ENCODE measurements at regions not wholly inside any gene's neighbourhood (a gene's known extent, or its start where the extent isn't known, plus 50 kb on each side); places are given as distances from the start of the nearest gene placed in this dataset.

DNA sequence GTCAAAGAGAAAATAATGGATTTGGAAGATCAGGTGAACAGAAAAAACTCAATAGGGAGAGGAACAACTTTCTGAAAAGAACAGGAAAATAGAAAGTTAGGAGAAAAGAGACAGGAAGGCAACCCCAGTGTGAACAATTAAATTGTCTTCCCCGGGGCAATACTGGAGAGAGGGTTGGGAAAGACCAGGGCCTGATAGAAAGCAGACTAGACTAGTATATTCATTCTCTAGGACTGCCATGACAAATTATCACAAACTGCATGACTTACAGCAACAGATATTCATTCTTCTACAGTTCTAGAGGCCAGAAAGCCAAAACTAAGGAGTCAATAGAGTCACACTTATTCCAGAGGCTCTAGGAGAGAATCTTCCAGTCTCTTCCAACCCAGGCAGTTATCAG lies 482.8 kb downstream of the SOX6 start:
- TF ChIP-seq, protein P1, sequence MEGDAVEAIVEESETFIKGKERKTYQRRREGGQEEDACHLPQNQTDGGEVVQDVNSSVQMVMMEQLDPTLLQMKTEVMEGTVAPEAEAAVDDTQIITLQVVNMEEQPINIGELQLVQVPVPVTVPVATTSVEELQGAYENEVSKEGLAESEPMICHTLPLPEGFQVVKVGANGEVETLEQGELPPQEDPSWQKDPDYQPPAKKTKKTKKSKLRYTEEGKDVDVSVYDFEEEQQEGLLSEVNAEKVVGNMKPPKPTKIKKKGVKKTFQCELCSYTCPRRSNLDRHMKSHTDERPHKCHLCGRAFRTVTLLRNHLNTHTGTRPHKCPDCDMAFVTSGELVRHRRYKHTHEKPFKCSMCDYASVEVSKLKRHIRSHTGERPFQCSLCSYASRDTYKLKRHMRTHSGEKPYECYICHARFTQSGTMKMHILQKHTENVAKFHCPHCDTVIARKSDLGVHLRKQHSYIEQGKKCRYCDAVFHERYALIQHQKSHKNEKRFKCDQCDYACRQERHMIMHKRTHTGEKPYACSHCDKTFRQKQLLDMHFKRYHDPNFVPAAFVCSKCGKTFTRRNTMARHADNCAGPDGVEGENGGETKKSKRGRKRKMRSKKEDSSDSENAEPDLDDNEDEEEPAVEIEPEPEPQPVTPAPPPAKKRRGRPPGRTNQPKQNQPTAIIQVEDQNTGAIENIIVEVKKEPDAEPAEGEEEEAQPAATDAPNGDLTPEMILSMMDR (IDR thresholded peaks at IDR 0.05 in 8 of 11, conservative IDR thresholded peaks at IDR 0.05 in 3 of 11) = no peak
- TF ChIP-seq POLR2AphosphoS5 (IDR thresholded peaks at IDR 0.05) = no peak
- no peak for TF ChIP-seq POLR2A (IDR thresholded peaks at IDR 0.05)
